IMR-90 (cell line): ENCODE measurements at regions not wholly inside any gene's neighbourhood (a gene's known extent, or its start where the extent isn't known, plus 50 kb on each side); places are given as distances from the start of the nearest gene placed in this dataset.

Experiments
- ATAC-seq: fragments of 200-7000 bp; cut with Tn5 transposase; 2 replicates; pipeline ENCODE4 v1.9.1; 2020; ENCODE audit warnings: low read depth, mild to moderate bottlenecking, moderate library complexity
- BruUV-seq: library from RNA; stranded (reverse); fragments of 400-500 nt; replicated peaks from 2 replicates; lab custom pipeline; 2021; lab: Mats Ljungman, UMichigan
- CTCF ChIA-PET: fragments of 300-600 bp; formaldehyde crosslinking; extraction: SDS; loops from one replicate; lab custom pipeline; 2021; ENCODE audit warnings: antibody characterized with exemption; lab: Yijun Ruan, JAX
- POLR2A ChIA-PET: fragments of 300-600 bp; sonication (Branson Sonifier 250); formaldehyde crosslinking; loops from one replicate; lab custom pipeline; 2022; ENCODE audit warnings: antibody characterized with exemption; ENCODE audit not compliant: unreplicated experiment; lab: Charles Lee
- DNase-seq: peaks from one replicate; pipeline ENCODE4 v3.0.0; 2013
- H2AFZ ChIP-seq: replicated peaks from 2 replicates; pipeline ENCODE3; 2013; ENCODE audit warnings: low read length, mild to moderate bottlenecking; ENCODE audit not compliant: poor library complexity
- H2AK5ac ChIP-seq: 2 replicates; pipeline ENCODE4 v1.6.1; 2013; ENCODE audit warnings: low read depth, low read length, inconsistent platforms
- H2AK9ac ChIP-seq: replicated peaks from 2 replicates; pipeline ENCODE3; 2013; ENCODE audit warnings: mild to moderate bottlenecking, low read depth, low read length, moderate library complexity; ENCODE audit not compliant: poor library complexity
- H2BK120ac ChIP-seq: 2 replicates; pipeline ENCODE4 v1.6.1; 2013; ENCODE audit warnings: low read depth, low read length, inconsistent platforms
- H2BK15ac ChIP-seq: 3 replicates; pipeline ENCODE4 v1.6.1; 2013; ENCODE audit warnings: low read depth, low read length, inconsistent platforms
- H2BK20ac ChIP-seq: 2 replicates; pipeline ENCODE4 v1.6.1; 2013; ENCODE audit warnings: low read depth, mild to moderate bottlenecking, inconsistent platforms, low read length, moderate library complexity
- H2BK5ac ChIP-seq: 2 replicates; pipeline ENCODE4 v1.6.1; 2013; ENCODE audit warnings: mild to moderate bottlenecking, low read depth, low read length, inconsistent platforms; ENCODE audit not compliant: poor library complexity, severe bottlenecking
- H3K14ac ChIP-seq: replicated peaks from 2 replicates; pipeline ENCODE4 v1.6.1; 2013; ENCODE audit warnings: low read depth, low read length, inconsistent platforms
- H3K18ac ChIP-seq: 2 replicates; pipeline ENCODE4 v1.6.1; 2013; ENCODE audit warnings: low read depth, low read length, control low read depth
- H3K23ac ChIP-seq: 2 replicates; pipeline ENCODE4 v1.6.1; 2013; ENCODE audit warnings: low read depth, low read length, inconsistent platforms
- H3K27ac ChIP-seq: 2 replicates; pipeline ENCODE4 v1.5.1; 2013; ENCODE audit warnings: mild to moderate bottlenecking, control low read depth, low read length; ENCODE audit not compliant: insufficient read depth
- H3K27me3 ChIP-seq: 2 replicates; pipeline ENCODE4 v1.6.1; 2013; ENCODE audit warnings: low read length; ENCODE audit not compliant: control insufficient read depth, insufficient read depth
- H3K36me3 ChIP-seq: 2 replicates; pipeline ENCODE4 v1.6.1; 2013; ENCODE audit warnings: low read length, mixed read lengths; ENCODE audit not compliant: control insufficient read depth, insufficient read depth
- H3K4ac ChIP-seq: 2 replicates; pipeline ENCODE4 v1.6.1; 2013; ENCODE audit warnings: low read depth, low read length, inconsistent platforms
- H3K4me1 ChIP-seq: 2 replicates; pipeline ENCODE4 v1.6.1; 2013; ENCODE audit warnings: low read length, mixed read lengths; ENCODE audit not compliant: control insufficient read depth, insufficient read depth
- H3K4me2 ChIP-seq: 2 replicates; pipeline ENCODE4 v1.6.1; 2013; ENCODE audit warnings: low read depth, mild to moderate bottlenecking, control low read depth, low read length, moderate library complexity
- H3K4me3 ChIP-seq: 2 replicates; pipeline ENCODE4 v1.5.1; 2013; ENCODE audit warnings: low read depth, mild to moderate bottlenecking, control low read depth, low read length, moderate library complexity; ENCODE audit not compliant: insufficient read depth
- H3K56ac ChIP-seq: 2 replicates; pipeline ENCODE4 v1.6.1; 2013; ENCODE audit warnings: low read length, inconsistent platforms; ENCODE audit not compliant: insufficient read depth; ENCODE audit errors: extremely low read depth
- H3K79me1 ChIP-seq, 2 experiments: 2 replicates each; pipeline ENCODE4 v1.6.1; 2013; ENCODE audit warnings: low read length in 2 of 2, inconsistent platforms in 1 of 2, low read depth in 1 of 2
- H3K9ac ChIP-seq: 2 replicates; pipeline ENCODE4 v1.6.1; 2013; ENCODE audit warnings: low read depth, low read length, control low read depth
- H3K9me1 ChIP-seq: 2 replicates; pipeline ENCODE4 v1.6.1; 2013; ENCODE audit warnings: low read length, inconsistent platforms; ENCODE audit not compliant: insufficient read depth
- H3K9me3 ChIP-seq: 2 replicates; pipeline ENCODE4 v1.6.1; 2013; ENCODE audit warnings: low read length; ENCODE audit not compliant: control insufficient read depth, insufficient read depth
- H4K20me1 ChIP-seq: 2 replicates; pipeline ENCODE4 v1.6.1; 2013; ENCODE audit warnings: low read length, inconsistent platforms; ENCODE audit not compliant: insufficient read depth
- H4K5ac ChIP-seq: 2 replicates; pipeline ENCODE4 v1.6.1; 2013; ENCODE audit warnings: mild to moderate bottlenecking, low read depth, low read length, control low read depth
- H4K8ac ChIP-seq, 2 experiments: 2 replicates each; pipeline ENCODE4 v1.6.1; 2013; ENCODE audit warnings: low read depth in 2 of 2, low read length in 2 of 2, control low read depth in 1 of 2, inconsistent platforms in 1 of 2
- H4K91ac ChIP-seq: 2 replicates; pipeline ENCODE4 v1.6.1; 2013; ENCODE audit warnings: low read depth, low read length, inconsistent platforms; ENCODE audit not compliant: insufficient read depth
- BHLHE40 ChIP-seq: fragments of 150-350 bp; IDR thresholded peaks from 2 replicates; pipeline ENCODE4 v1.6.1; 2016; ENCODE audit warnings: mild to moderate bottlenecking, low read depth, low read length
- CEBPB ChIP-seq: IDR thresholded peaks from 2 replicates; pipeline ENCODE4 v1.6.1; 2012; ENCODE audit warnings: low read depth, low read length, improper control_type of control experiment
- CHD1 ChIP-seq: IDR thresholded peaks from 2 replicates; pipeline ENCODE4 v1.6.1; 2012; ENCODE audit warnings: low read depth, low read length, improper control_type of control experiment
- FOS ChIP-seq: fragments of 150-350 bp; IDR thresholded peaks from 2 replicates; pipeline ENCODE4 v1.6.1; 2016; ENCODE audit warnings: low read depth, low read length
- MAFK ChIP-seq: IDR thresholded peaks from 2 replicates; pipeline ENCODE4 v1.6.1; 2012; ENCODE audit warnings: low read depth, low read length, improper control_type of control experiment
- MAZ ChIP-seq: IDR thresholded peaks from 2 replicates; pipeline ENCODE4 v1.6.1; 2012; ENCODE audit warnings: low read depth, mild to moderate bottlenecking, low read length, improper control_type of control experiment, moderate library complexity, borderline replicate concordance
- MXI1 ChIP-seq: IDR thresholded peaks from 2 replicates; pipeline ENCODE4 v1.6.1; 2012; ENCODE audit warnings: low read depth, mild to moderate bottlenecking, low read length, moderate library complexity, borderline replicate concordance
- NFE2L2 ChIP-seq: fragments of 150-350 bp; IDR thresholded peaks from 2 replicates; pipeline ENCODE4 v1.6.1; 2016; ENCODE audit warnings: low read depth, mild to moderate bottlenecking, low read length
- POLR2A ChIP-seq: IDR thresholded peaks from 2 replicates; pipeline ENCODE4 v1.6.1; 2012; ENCODE audit warnings: mild to moderate bottlenecking, low read depth, low read length
- RAD21 ChIP-seq: IDR thresholded peaks from 2 replicates; pipeline ENCODE4 v1.6.1; 2012; ENCODE audit warnings: low read length, improper control_type of control experiment
- RCOR1 ChIP-seq: IDR thresholded peaks from 2 replicates; pipeline ENCODE4 v1.6.1; 2012; ENCODE audit warnings: mild to moderate bottlenecking, low read length, improper control_type of control experiment; ENCODE audit not compliant: insufficient replicate concordance
- RFX5 ChIP-seq: IDR thresholded peaks from 2 replicates; pipeline ENCODE4 v1.8.0; 2012; ENCODE audit warnings: low read depth, mild to moderate bottlenecking, low read length, moderate library complexity
- SMC3 ChIP-seq: fragments of 150-350 bp; IDR thresholded peaks from 2 replicates; pipeline ENCODE4 v1.6.1; 2016; ENCODE audit warnings: low read depth, mild to moderate bottlenecking, antibody characterized with exemption, low read length, moderate library complexity
- USF2 ChIP-seq: fragments of 150-350 bp; IDR thresholded peaks from 2 replicates; pipeline ENCODE4 v1.6.1; 2017; ENCODE audit warnings: mild to moderate bottlenecking, antibody characterized with exemption, low read length, low read depth
- WGBS, 2 experiments: methylation state at CpG; one replicate each; pipeline versions ENCODE4 v1.1.5 to v1.1.7; 2013; ENCODE audit warnings: missing lambda C conversion rate in 2 of 2; ENCODE audit not compliant: insufficient read length in 1 of 2; ENCODE audit errors: extremely low coverage in 2 of 2; 5-methylcytosine and 5-hydroxymethylcytosine counted together
- dilution Hi-C: fragments of 300-500 bp; cut with HindIII; formaldehyde crosslinking; loops from one replicate; pipeline ENCODE4 v1.14.3; 2018; ENCODE audit warnings: low sequenced_read_pairs; ENCODE audit not compliant: unreplicated experiment
- in situ Hi-C: fragments of 300-500 bp; cut with MboI; formaldehyde crosslinking; loops from 3 replicates; pipeline ENCODE4 v1.14.3; 2019; ENCODE audit warnings: low sequenced_read_pairs, inconsistent platforms, mixed read lengths
- intact Hi-C: fragments of 100-400 bp; cut with micrococcal nuclease; formaldehyde crosslinking; loops from 2 replicates; pipeline ENCODE4 v1.10.0; 2022
- TF ChIP-seq, protein P1 (sequence below): conservative IDR thresholded peaks from 2 replicates; pipeline ENCODE4 v1.5.1; 2012; ENCODE audit warnings: mild to moderate bottlenecking, low read depth, low read length, improper control_type of control experiment
- TF ChIP-seq, protein P2 (sequence below): fragments of 150-350 bp; IDR thresholded peaks from 2 replicates; pipeline ENCODE4 v1.6.1; 2016; ENCODE audit warnings: low read depth, mild to moderate bottlenecking, low read length, moderate library complexity, borderline replicate concordance

DNA sequence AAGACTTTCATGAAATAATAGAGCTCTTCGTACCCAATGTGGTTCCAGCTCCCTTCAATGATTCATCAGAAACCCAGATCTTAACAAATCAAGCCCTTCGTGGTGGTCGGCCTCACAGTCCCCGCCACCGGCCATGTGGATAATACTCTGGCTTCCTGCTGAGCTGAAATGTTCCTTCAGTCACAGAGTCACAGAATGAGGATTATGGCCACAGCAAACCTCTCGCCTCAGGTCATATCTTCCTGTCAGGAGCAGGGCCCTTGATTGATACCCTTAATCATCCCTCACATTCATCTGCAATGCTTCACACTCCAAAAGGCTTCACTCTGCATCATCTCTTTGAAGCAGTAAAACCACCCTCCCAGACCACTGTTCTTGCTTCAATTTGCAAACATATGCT lies 452.6 kb downstream of the OCA2 start:
- Histone ChIP-seq H3K23ac (no peak overlapping the region), H3K9ac (no peak overlapping the region), H3K9me1 (no peaks in the 10 kb centered on the region), H4K5ac (no peak overlapping the region), H4K20me1 (no peaks in the 10 kb centered on the region), H4K8ac (no peak overlapping the region), H2AFZ (no peak overlapping the region), H3K14ac (no peak overlapping the region), H2BK15ac (no peak overlapping the region), H3K4me1 (no peaks in the 10 kb centered on the region), H3K27me3 (no peaks in the 10 kb centered on the region), H2BK20ac (no peak overlapping the region), H3K4me3 (no peak overlapping the region), H3K9me3 (peaks cover 10% of the 10 kb centered on the region; the same call in 1 of the 2 replicates), H3K4ac (no peak overlapping the region), H2BK120ac (no peak overlapping the region), H2BK5ac (no peak overlapping the region), H4K91ac (no peak overlapping the region), H2AK9ac (no peak overlapping the region), H3K56ac (no peak overlapping the region), H3K18ac (no peak overlapping the region), H3K36me3 (no peaks in the 10 kb centered on the region), H3K79me1 (no peaks in the 10 kb centered on the region), H3K27ac (no peak overlapping the region), H2AK5ac (no peak overlapping the region), H3K4me2 (no peak overlapping the region)
- in situ Hi-C loops, result no loop called here
- POLR2A ChIA-PET, result no interaction called here
- CTCF ChIA-PET, result no interaction called here
- intact Hi-C loops, result no loop called here
- WGBS, 2 experiments, result 80% methylated on average over 1 of the region's 6 CpGs; no CpG with 5 or more reads in 1 of the 2 experiments
- no peak for ATAC-seq
- TF ChIP-seq MXI1 (no peak), RCOR1 (no peak), SMC3 (no peak), MAFK (no peak), CEBPB (no peak), RAD21 (no peak), BHLHE40 (no peak), CHD1 (no peak), FOS (no peak), NFE2L2 (no peak), USF2 (no peak), RFX5 (no peak), POLR2A (no peak), MAZ (no peak)
- TF ChIP-seq, protein P1, sequence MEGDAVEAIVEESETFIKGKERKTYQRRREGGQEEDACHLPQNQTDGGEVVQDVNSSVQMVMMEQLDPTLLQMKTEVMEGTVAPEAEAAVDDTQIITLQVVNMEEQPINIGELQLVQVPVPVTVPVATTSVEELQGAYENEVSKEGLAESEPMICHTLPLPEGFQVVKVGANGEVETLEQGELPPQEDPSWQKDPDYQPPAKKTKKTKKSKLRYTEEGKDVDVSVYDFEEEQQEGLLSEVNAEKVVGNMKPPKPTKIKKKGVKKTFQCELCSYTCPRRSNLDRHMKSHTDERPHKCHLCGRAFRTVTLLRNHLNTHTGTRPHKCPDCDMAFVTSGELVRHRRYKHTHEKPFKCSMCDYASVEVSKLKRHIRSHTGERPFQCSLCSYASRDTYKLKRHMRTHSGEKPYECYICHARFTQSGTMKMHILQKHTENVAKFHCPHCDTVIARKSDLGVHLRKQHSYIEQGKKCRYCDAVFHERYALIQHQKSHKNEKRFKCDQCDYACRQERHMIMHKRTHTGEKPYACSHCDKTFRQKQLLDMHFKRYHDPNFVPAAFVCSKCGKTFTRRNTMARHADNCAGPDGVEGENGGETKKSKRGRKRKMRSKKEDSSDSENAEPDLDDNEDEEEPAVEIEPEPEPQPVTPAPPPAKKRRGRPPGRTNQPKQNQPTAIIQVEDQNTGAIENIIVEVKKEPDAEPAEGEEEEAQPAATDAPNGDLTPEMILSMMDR, result no peak
- TF ChIP-seq, protein P2, sequence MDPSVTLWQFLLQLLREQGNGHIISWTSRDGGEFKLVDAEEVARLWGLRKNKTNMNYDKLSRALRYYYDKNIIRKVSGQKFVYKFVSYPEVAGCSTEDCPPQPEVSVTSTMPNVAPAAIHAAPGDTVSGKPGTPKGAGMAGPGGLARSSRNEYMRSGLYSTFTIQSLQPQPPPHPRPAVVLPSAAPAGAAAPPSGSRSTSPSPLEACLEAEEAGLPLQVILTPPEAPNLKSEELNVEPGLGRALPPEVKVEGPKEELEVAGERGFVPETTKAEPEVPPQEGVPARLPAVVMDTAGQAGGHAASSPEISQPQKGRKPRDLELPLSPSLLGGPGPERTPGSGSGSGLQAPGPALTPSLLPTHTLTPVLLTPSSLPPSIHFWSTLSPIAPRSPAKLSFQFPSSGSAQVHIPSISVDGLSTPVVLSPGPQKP, result no peak
- BruUV-seq, result no TSS peak
- no peak for DNase-seq
- dilution Hi-C loops, result no loop called here
